Stomach (tissue), 8 donors: ENCODE measurements at regions not wholly inside any gene's neighbourhood (a gene's known extent, or its start where the extent isn't known, plus 50 kb on each side); places are given as distances from the start of the nearest gene placed in this dataset.

Experiments used
- DNase-seq, 2 donors: peaks; one replicate each; pipeline versions ENCODE4 v3.0.0 to v3.0.0-alpha.2; 2013 to 2019
- H3K27ac ChIP-seq, 5 donors: fragments of 200-600 bp in 4 of 5; sonication (generic) in 4 of 5; one replicate each; pipeline ENCODE4 v1.5.1; 2013 to 2019; ENCODE audit warnings: mild to moderate bottlenecking in 1 of 5, moderate library complexity in 1 of 5
- H3K27me3 ChIP-seq, 3 donors: fragments of 200-600 bp; sonication (generic); one replicate each; pipeline ENCODE4 v1.5.1; 2017 to 2019; ENCODE audit warnings: mixed run types in 1 of 3
- H3K36me3 ChIP-seq, 4 donors: fragments of 200-600 bp; sonication (generic); 1 replicate in 3 of 4; 2 replicates in 1 of 4; pipeline ENCODE4 v1.5.1; 2016 to 2019
- H3K4me1 ChIP-seq, 4 donors: fragments of 200-600 bp; sonication (generic); one replicate each; pipeline ENCODE4 v1.5.1; 2016 to 2019
- H3K4me3 ChIP-seq, 4 donors: fragments of 200-600 bp; sonication (generic) in 3 of 4; one replicate each; pipeline ENCODE4 v1.5.1; 2016 to 2019; ENCODE audit warnings: mild to moderate bottlenecking in 1 of 4
- H3K9me3 ChIP-seq, 4 donors: fragments of 200-600 bp; sonication (generic); one replicate each; pipeline ENCODE4 v1.5.1; 2016 to 2019
- EP300 ChIP-seq: sonication (generic); formaldehyde crosslinking; IDR thresholded peaks from one replicate; pipeline ENCODE4 v1.6.1; 2017; ENCODE audit warnings: antibody characterized with exemption
- POLR2A ChIP-seq, 4 donors: fragments of 450-650 bp; IDR thresholded peaks; one replicate each; pipeline ENCODE4 v1.6.1; 2016; ENCODE audit warnings: antibody characterized with exemption in 4 of 4, control low read depth in 2 of 4, mild to moderate bottlenecking in 1 of 4, moderate library complexity in 1 of 4
- POLR2AphosphoS5 ChIP-seq, 3 donors: sonication (generic); formaldehyde crosslinking; IDR thresholded peaks; one replicate each; pipeline ENCODE4 v1.6.1; 2016; ENCODE audit warnings: antibody characterized with exemption in 3 of 3
- WGBS, 5 donors: extraction: QIAGEN DNeasy Blood & Tissue Kit in 3 of 5; methylation state at CpG; one replicate each; pipeline versions ENCODE4 v1.1.5 to v1.1.7; 2013 to 2018; 5-methylcytosine and 5-hydroxymethylcytosine counted together
- intact Hi-C: fragments of 100-400 bp; cut with DNase I; formaldehyde crosslinking; loops from one replicate; pipeline ENCODE4 v1.15.1; 2023; ENCODE audit warnings: low total_unique reads
- TF ChIP-seq, protein P1 (sequence below), 7 experiments: fragments of 450-650 bp in 4 of 7; fragments of 200-600 bp in 3 of 7; sonication (generic) in 3 of 7; IDR thresholded peaks; one replicate each; pipeline ENCODE4 v1.5.1; 2016 to 2019; ENCODE audit warnings: antibody characterized with exemption in 7 of 7, control low read depth in 2 of 7, mild to moderate bottlenecking in 1 of 7
- donor health status: healthy with polysubstance abuse.
- donor health status: Bipolar disorder and iron deficiency.
- donor health status: healthy.

GRCh38 chr16:8109510-8110369 is 480.6 kb downstream of the TMEM114 start:
- Histone ChIP-seq H3K4me1 (no peaks in the 10 kb centered on the region), H3K36me3 (no peaks in the 10 kb centered on the region), H3K4me3 (no peak overlapping the region), H3K9me3 (peaks cover 0 to 34% (median 8%) of the 10 kb centered on the region in 4 donors), H3K27me3 (no peaks in the 10 kb centered on the region), H3K27ac (no peak overlapping the region)
- TF ChIP-seq, protein P1, sequence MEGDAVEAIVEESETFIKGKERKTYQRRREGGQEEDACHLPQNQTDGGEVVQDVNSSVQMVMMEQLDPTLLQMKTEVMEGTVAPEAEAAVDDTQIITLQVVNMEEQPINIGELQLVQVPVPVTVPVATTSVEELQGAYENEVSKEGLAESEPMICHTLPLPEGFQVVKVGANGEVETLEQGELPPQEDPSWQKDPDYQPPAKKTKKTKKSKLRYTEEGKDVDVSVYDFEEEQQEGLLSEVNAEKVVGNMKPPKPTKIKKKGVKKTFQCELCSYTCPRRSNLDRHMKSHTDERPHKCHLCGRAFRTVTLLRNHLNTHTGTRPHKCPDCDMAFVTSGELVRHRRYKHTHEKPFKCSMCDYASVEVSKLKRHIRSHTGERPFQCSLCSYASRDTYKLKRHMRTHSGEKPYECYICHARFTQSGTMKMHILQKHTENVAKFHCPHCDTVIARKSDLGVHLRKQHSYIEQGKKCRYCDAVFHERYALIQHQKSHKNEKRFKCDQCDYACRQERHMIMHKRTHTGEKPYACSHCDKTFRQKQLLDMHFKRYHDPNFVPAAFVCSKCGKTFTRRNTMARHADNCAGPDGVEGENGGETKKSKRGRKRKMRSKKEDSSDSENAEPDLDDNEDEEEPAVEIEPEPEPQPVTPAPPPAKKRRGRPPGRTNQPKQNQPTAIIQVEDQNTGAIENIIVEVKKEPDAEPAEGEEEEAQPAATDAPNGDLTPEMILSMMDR (IDR thresholded peaks at IDR 0.05): no peak
- TF ChIP-seq POLR2A (IDR thresholded peaks at IDR 0.05) (no peak), POLR2AphosphoS5 (IDR thresholded peaks at IDR 0.05) (no peak), EP300 (no peak)
- 74 to 79% (median 76%) methylated on average over 18 of the region's 18 CpGs for WGBS, 5 donors
- DNase-seq: no peak
- intact Hi-C loops: no loop called here

GRCh38 chr16:8108991-8109509 is 481.3 kb downstream of the TMEM114 start:
- H3K4me3 ChIP-seq: no peak overlapping the region
- no peak for DNase-seq
- no peaks in the 10 kb centered on the region for H3K36me3 ChIP-seq
- no peak overlapping the region for H3K27ac ChIP-seq
- peaks cover 0 to 30% (median 7%) of the 10 kb centered on the region in 4 donors for H3K9me3 ChIP-seq
- intact Hi-C loops: no loop called here
- H3K27me3 ChIP-seq: no peaks in the 10 kb centered on the region
- H3K4me1 ChIP-seq: no peaks in the 10 kb centered on the region
- WGBS, 5 donors: 88 to 94% (median 93%) methylated on average over 15 of the region's 15 CpGs
- TF ChIP-seq POLR2A (IDR thresholded peaks at IDR 0.05) (no peak), POLR2AphosphoS5 (IDR thresholded peaks at IDR 0.05) (no peak), EP300 (no peak)
- TF ChIP-seq, protein P1 (IDR thresholded peaks at IDR 0.05): no peak

GRCh38 chr16:8107296-8107695 is 483.0 kb downstream of the TMEM114 start:
- H3K27ac ChIP-seq: no peak overlapping the region
- H3K4me1 ChIP-seq: no peaks in the 10 kb centered on the region
- TF ChIP-seq POLR2AphosphoS5 (IDR thresholded peaks at IDR 0.05): no peak
- TF ChIP-seq, protein P1 (IDR thresholded peaks at IDR 0.05): no peak
- TF ChIP-seq POLR2A (IDR thresholded peaks at IDR 0.05): no peak
- H3K9me3 ChIP-seq: peaks cover 0 to 15% (median 0%) of the 10 kb centered on the region in 4 donors
- H3K27me3 ChIP-seq: no peaks in the 10 kb centered on the region
- intact Hi-C loops: no loop called here
- H3K36me3 ChIP-seq: no peaks in the 10 kb centered on the region
- DNase-seq: no peak
- H3K4me3 ChIP-seq: no peak overlapping the region
- 57 to 75% (median 71%) methylated on average over 10 of the region's 10 CpGs for WGBS, 5 donors

- Histone ChIP-seq H3K4me1 (no peaks in the 10 kb centered on the region), H3K9me3 (peaks cover 0 to 7% (median 0%) of the 10 kb centered on the region in 4 donors), H3K27me3 (no peaks in the 10 kb centered on the region), H3K27ac (no peak overlapping the region), H3K36me3 (no peaks in the 10 kb centered on the region), H3K4me3 (no peak overlapping the region)
- TF ChIP-seq, protein P1 (IDR thresholded peaks at IDR 0.05): no peak
- TF ChIP-seq POLR2A (IDR thresholded peaks at IDR 0.05): no peak
- TF ChIP-seq EP300: no peak
- no peak for TF ChIP-seq POLR2AphosphoS5 (IDR thresholded peaks at IDR 0.05)
- 73 to 79% (median 76%) methylated on average over 8 of the region's 8 CpGs for WGBS, 5 donors
- intact Hi-C loops: no loop called here
- DNase-seq: no peak
Observed at GRCh38 chr16:8103649-8104289, 486.5 kb downstream of the TMEM114 start.
